Hepatocyte (in vitro differentiated cells): ENCODE measurements at regions not wholly inside any gene's neighbourhood (a gene's known extent, or its start where the extent isn't known, plus 50 kb on each side); places are given as distances from the start of the nearest gene placed in this dataset.

Experiments used
- CTCF ChIP-seq: fragments of 200-600 bp; sonication (generic); IDR thresholded peaks from 2 replicates; pipeline ENCODE4 v1.5.1; 2016; ENCODE audit warnings: antibody characterized with exemption, mild to moderate bottlenecking; ENCODE audit not compliant: poor library complexity
- EZH2 ChIP-seq: fragments of 200-600 bp; sonication (generic); IDR thresholded peaks from 2 replicates; pipeline ENCODE4 v1.6.1; 2016; ENCODE audit warnings: antibody characterized with exemption, mild to moderate bottlenecking, borderline replicate concordance
- EZH2phosphoT487 ChIP-seq: fragments of 200-600 bp; sonication (generic); IDR thresholded peaks from one replicate; pipeline ENCODE4 v1.6.1; 2018; ENCODE audit warnings: antibody characterized with exemption, mild to moderate bottlenecking, low read depth, moderate library complexity; ENCODE audit not compliant: unreplicated experiment, severe bottlenecking

DNA sequence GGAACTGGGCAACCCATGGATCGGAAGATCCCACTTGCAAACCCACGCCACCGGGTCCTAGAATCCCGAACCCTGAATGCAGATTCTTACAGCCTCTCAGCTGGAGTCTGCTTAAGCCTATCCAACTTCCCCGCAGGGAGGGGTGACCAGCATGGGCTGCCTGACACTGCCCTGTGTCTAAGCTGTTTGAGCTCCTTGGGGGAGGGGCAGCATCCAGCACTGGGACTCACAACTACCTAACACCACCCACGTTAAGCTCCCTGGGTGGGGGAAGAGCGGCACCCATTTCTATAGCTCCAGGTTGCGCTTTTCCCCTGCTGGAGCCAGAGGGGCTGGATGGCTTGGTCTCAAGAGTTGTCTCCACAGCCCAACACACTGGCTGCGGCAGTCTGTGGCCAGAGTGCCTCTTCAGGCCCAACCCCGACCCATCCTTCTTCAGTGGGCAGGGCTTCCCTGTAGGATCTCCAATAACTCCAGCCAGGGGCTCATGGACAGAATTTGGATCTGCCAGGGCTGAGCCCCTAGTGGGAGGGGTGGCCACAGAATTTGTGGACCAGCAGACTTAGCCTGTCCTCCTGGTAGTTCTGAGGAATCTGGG, 649.2 kb downstream of the TUSC7 start:
- TF ChIP-seq CTCF (no peak), EZH2 (no peak), EZH2phosphoT487 (no peak)
